IMR-90 (cell line): ENCODE measurements at regions not wholly inside any gene's neighbourhood (a gene's known extent, or its start where the extent isn't known, plus 50 kb on each side); places are given as distances from the start of the nearest gene placed in this dataset.

Source experiments
- ATAC-seq: fragments of 200-7000 bp; cut with Tn5 transposase; 2 replicates; pipeline ENCODE4 v1.9.1; 2020; ENCODE audit warnings: low read depth, mild to moderate bottlenecking, moderate library complexity
- BruUV-seq: library from RNA; stranded (reverse); fragments of 400-500 nt; replicated peaks from 2 replicates; lab custom pipeline; 2021; lab: Mats Ljungman, UMichigan
- CTCF ChIA-PET: fragments of 300-600 bp; formaldehyde crosslinking; extraction: SDS; loops from one replicate; lab custom pipeline; 2021; ENCODE audit warnings: antibody characterized with exemption; lab: Yijun Ruan, JAX
- POLR2A ChIA-PET: fragments of 300-600 bp; sonication (Branson Sonifier 250); formaldehyde crosslinking; loops from one replicate; lab custom pipeline; 2022; ENCODE audit warnings: antibody characterized with exemption; ENCODE audit not compliant: unreplicated experiment; lab: Charles Lee
- DNase-seq: peaks from one replicate; pipeline ENCODE4 v3.0.0; 2013
- H2AFZ ChIP-seq: replicated peaks from 2 replicates; pipeline ENCODE3; 2013; ENCODE audit warnings: low read length, mild to moderate bottlenecking; ENCODE audit not compliant: poor library complexity
- H2AK5ac ChIP-seq: 2 replicates; pipeline ENCODE4 v1.6.1; 2013; ENCODE audit warnings: low read depth, low read length, inconsistent platforms
- H2AK9ac ChIP-seq: replicated peaks from 2 replicates; pipeline ENCODE3; 2013; ENCODE audit warnings: mild to moderate bottlenecking, low read depth, low read length, moderate library complexity; ENCODE audit not compliant: poor library complexity
- H2BK120ac ChIP-seq: 2 replicates; pipeline ENCODE4 v1.6.1; 2013; ENCODE audit warnings: low read depth, low read length, inconsistent platforms
- H2BK15ac ChIP-seq: 3 replicates; pipeline ENCODE4 v1.6.1; 2013; ENCODE audit warnings: low read depth, low read length, inconsistent platforms
- H2BK20ac ChIP-seq: 2 replicates; pipeline ENCODE4 v1.6.1; 2013; ENCODE audit warnings: low read depth, mild to moderate bottlenecking, inconsistent platforms, low read length, moderate library complexity
- H2BK5ac ChIP-seq: 2 replicates; pipeline ENCODE4 v1.6.1; 2013; ENCODE audit warnings: mild to moderate bottlenecking, low read depth, low read length, inconsistent platforms; ENCODE audit not compliant: poor library complexity, severe bottlenecking
- H3K14ac ChIP-seq: replicated peaks from 2 replicates; pipeline ENCODE4 v1.6.1; 2013; ENCODE audit warnings: low read depth, low read length, inconsistent platforms
- H3K18ac ChIP-seq: 2 replicates; pipeline ENCODE4 v1.6.1; 2013; ENCODE audit warnings: low read depth, low read length, control low read depth
- H3K23ac ChIP-seq: 2 replicates; pipeline ENCODE4 v1.6.1; 2013; ENCODE audit warnings: low read depth, low read length, inconsistent platforms
- H3K27ac ChIP-seq: 2 replicates; pipeline ENCODE4 v1.5.1; 2013; ENCODE audit warnings: mild to moderate bottlenecking, control low read depth, low read length; ENCODE audit not compliant: insufficient read depth
- H3K27me3 ChIP-seq: 2 replicates; pipeline ENCODE4 v1.6.1; 2013; ENCODE audit warnings: low read length; ENCODE audit not compliant: control insufficient read depth, insufficient read depth
- H3K36me3 ChIP-seq: 2 replicates; pipeline ENCODE4 v1.6.1; 2013; ENCODE audit warnings: low read length, mixed read lengths; ENCODE audit not compliant: control insufficient read depth, insufficient read depth
- H3K4ac ChIP-seq: 2 replicates; pipeline ENCODE4 v1.6.1; 2013; ENCODE audit warnings: low read depth, low read length, inconsistent platforms
- H3K4me1 ChIP-seq: 2 replicates; pipeline ENCODE4 v1.6.1; 2013; ENCODE audit warnings: low read length, mixed read lengths; ENCODE audit not compliant: control insufficient read depth, insufficient read depth
- H3K4me2 ChIP-seq: 2 replicates; pipeline ENCODE4 v1.6.1; 2013; ENCODE audit warnings: low read depth, mild to moderate bottlenecking, control low read depth, low read length, moderate library complexity
- H3K4me3 ChIP-seq: 2 replicates; pipeline ENCODE4 v1.5.1; 2013; ENCODE audit warnings: low read depth, mild to moderate bottlenecking, control low read depth, low read length, moderate library complexity; ENCODE audit not compliant: insufficient read depth
- H3K56ac ChIP-seq: 2 replicates; pipeline ENCODE4 v1.6.1; 2013; ENCODE audit warnings: low read length, inconsistent platforms; ENCODE audit not compliant: insufficient read depth; ENCODE audit errors: extremely low read depth
- H3K79me1 ChIP-seq, 2 experiments: 2 replicates each; pipeline ENCODE4 v1.6.1; 2013; ENCODE audit warnings: low read length in 2 of 2, inconsistent platforms in 1 of 2, low read depth in 1 of 2
- H3K9ac ChIP-seq: 2 replicates; pipeline ENCODE4 v1.6.1; 2013; ENCODE audit warnings: low read depth, low read length, control low read depth
- H3K9me1 ChIP-seq: 2 replicates; pipeline ENCODE4 v1.6.1; 2013; ENCODE audit warnings: low read length, inconsistent platforms; ENCODE audit not compliant: insufficient read depth
- H3K9me3 ChIP-seq: 2 replicates; pipeline ENCODE4 v1.6.1; 2013; ENCODE audit warnings: low read length; ENCODE audit not compliant: control insufficient read depth, insufficient read depth
- H4K20me1 ChIP-seq: 2 replicates; pipeline ENCODE4 v1.6.1; 2013; ENCODE audit warnings: low read length, inconsistent platforms; ENCODE audit not compliant: insufficient read depth
- H4K5ac ChIP-seq: 2 replicates; pipeline ENCODE4 v1.6.1; 2013; ENCODE audit warnings: mild to moderate bottlenecking, low read depth, low read length, control low read depth
- H4K8ac ChIP-seq, 2 experiments: 2 replicates each; pipeline ENCODE4 v1.6.1; 2013; ENCODE audit warnings: low read depth in 2 of 2, low read length in 2 of 2, control low read depth in 1 of 2, inconsistent platforms in 1 of 2
- H4K91ac ChIP-seq: 2 replicates; pipeline ENCODE4 v1.6.1; 2013; ENCODE audit warnings: low read depth, low read length, inconsistent platforms; ENCODE audit not compliant: insufficient read depth
- CEBPB ChIP-seq: IDR thresholded peaks from 2 replicates; pipeline ENCODE4 v1.6.1; 2012; ENCODE audit warnings: low read depth, low read length, improper control_type of control experiment
- MXI1 ChIP-seq: IDR thresholded peaks from 2 replicates; pipeline ENCODE4 v1.6.1; 2012; ENCODE audit warnings: low read depth, mild to moderate bottlenecking, low read length, moderate library complexity, borderline replicate concordance
- WGBS, 2 experiments: methylation state at CpG; one replicate each; pipeline versions ENCODE4 v1.1.5 to v1.1.7; 2013; ENCODE audit warnings: missing lambda C conversion rate in 2 of 2; ENCODE audit not compliant: insufficient read length in 1 of 2; ENCODE audit errors: extremely low coverage in 2 of 2; 5-methylcytosine and 5-hydroxymethylcytosine counted together
- dilution Hi-C: fragments of 300-500 bp; cut with HindIII; formaldehyde crosslinking; loops from one replicate; pipeline ENCODE4 v1.14.3; 2018; ENCODE audit warnings: low sequenced_read_pairs; ENCODE audit not compliant: unreplicated experiment
- in situ Hi-C: fragments of 300-500 bp; cut with MboI; formaldehyde crosslinking; loops from 3 replicates; pipeline ENCODE4 v1.14.3; 2019; ENCODE audit warnings: low sequenced_read_pairs, inconsistent platforms, mixed read lengths
- intact Hi-C: fragments of 100-400 bp; cut with micrococcal nuclease; formaldehyde crosslinking; loops from 2 replicates; pipeline ENCODE4 v1.10.0; 2022

GRCh38 chr4:125979950-125980349, 665.2 kb downstream of the FAT4 start:
- Histone ChIP-seq H3K9me1 (no peaks in the 10 kb centered on the region), H3K14ac (no peak overlapping the region), H3K56ac (no peak overlapping the region), H4K8ac (no peak overlapping the region), H3K4me1 (no peaks in the 10 kb centered on the region), H3K4me3 (no peak overlapping the region), H4K91ac (no peak overlapping the region), H4K20me1 (no peaks in the 10 kb centered on the region), H3K23ac (no peak overlapping the region), H3K27ac (no peak overlapping the region), H3K18ac (no peak overlapping the region), H3K36me3 (no peaks in the 10 kb centered on the region), H2AK5ac (no peak overlapping the region), H3K27me3 (no peaks in the 10 kb centered on the region), H2BK15ac (no peak overlapping the region), H3K4ac (no peak overlapping the region), H2BK5ac (no peak overlapping the region), H2AFZ (no peak overlapping the region), H4K5ac (no peak overlapping the region), H2BK120ac (no peak overlapping the region), H3K9me3 (no peaks in the 10 kb centered on the region), H3K79me1 (no peaks in the 10 kb centered on the region), H3K9ac (no peak overlapping the region), H3K4me2 (no peak overlapping the region), H2BK20ac (no peak overlapping the region), H2AK9ac (no peak overlapping the region)
- ATAC-seq: no peak
- BruUV-seq: no TSS peak
- WGBS, 2 experiments: no CpG with 5 or more reads among the region's 6 CpGs
- ChIA-PET POLR2A (no interaction called here), CTCF (no interaction called here)
- in situ Hi-C loops: no loop called here
- no peak for DNase-seq
- dilution Hi-C loops: no loop called here
- intact Hi-C loops: loop anchor here (5.0 kb wide), 1 partner anchor 663 kb away; no protein-coding TSS in a partner anchor
- no peak for TF ChIP-seq MXI1
- TF ChIP-seq CEBPB: peak; percentile 69
